NCI-H2171 (cell line): ENCODE measurements at regions not wholly inside any gene's neighbourhood (a gene's known extent, or its start where the extent isn't known, plus 50 kb on each side); places are given as distances from the start of the nearest gene placed in this dataset.

Source experiments
- DNase-seq: peaks from one replicate; lab custom pipeline; 2025; lab: John Stamatoyannopoulos, UW

DNA sequence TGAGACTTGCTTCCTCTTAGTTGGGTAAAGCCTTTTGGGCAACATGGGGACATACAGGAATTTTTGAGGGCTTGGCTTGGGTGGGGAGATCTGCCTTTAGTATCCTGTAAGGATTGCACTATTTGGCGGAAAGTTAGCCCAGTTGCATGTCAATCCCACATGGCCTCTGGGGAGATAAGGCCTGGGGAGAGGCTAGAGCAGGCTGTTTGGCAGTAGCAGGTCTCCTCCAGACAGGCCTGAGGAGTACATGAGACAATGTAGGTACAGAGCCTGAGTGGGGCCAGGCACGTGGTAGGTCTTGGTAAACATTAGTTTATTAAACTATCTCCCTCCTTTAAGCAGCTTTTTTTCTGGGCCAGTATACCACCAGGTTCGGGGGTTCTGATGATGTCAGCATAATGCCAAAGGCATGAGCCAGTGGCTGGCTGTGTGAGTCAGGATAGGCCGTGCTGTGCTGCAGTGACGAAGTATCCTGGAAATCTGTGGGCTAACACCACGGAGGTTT, 147.9 kb downstream of the VEGFA start:
- no peak for DNase-seq

GRCh38 chr6:43916924-43917877, 147.2 kb downstream of the VEGFA start:
- DNase-seq, result no peak

- DNase-seq, result no peak
Observed at GRCh38 chr6:43915986-43916923, 146.2 kb downstream of the VEGFA start.

DNA sequence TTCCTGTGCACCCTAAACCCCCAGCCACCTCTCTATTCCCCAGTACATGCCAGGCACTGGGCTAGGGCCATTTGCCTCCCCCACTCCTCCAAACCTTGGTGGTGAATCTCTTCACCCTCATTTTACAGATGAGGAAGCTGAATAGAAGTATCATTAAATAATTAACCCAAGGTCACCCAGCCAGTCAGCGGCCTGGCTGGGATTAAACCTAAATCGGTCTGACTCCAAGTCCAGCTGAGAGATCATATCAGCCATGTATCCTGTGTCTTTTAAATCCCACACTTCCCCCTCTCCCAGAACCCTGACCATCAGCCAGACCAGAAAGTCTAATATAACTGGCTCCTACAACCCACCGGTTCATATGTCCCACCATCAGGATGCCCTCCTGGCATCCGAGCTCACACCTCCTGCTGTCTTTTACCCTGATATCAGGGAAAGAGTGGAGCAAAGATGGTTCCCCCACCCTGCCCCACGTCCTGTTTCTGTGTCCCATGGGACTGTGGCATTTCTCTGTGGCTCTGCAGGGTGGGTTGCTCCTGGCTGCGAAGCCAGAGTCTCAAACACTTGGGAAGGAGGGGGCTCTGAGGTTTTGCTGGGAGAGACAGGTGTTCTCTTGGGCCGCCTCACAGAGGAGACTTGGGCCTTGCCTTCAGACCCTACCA, 145.3 kb downstream of the VEGFA start:
- no peak for DNase-seq

- no peak for DNase-seq
Observed at GRCh38 chr6:43914272-43915147, 144.5 kb downstream of the VEGFA start.

DNA sequence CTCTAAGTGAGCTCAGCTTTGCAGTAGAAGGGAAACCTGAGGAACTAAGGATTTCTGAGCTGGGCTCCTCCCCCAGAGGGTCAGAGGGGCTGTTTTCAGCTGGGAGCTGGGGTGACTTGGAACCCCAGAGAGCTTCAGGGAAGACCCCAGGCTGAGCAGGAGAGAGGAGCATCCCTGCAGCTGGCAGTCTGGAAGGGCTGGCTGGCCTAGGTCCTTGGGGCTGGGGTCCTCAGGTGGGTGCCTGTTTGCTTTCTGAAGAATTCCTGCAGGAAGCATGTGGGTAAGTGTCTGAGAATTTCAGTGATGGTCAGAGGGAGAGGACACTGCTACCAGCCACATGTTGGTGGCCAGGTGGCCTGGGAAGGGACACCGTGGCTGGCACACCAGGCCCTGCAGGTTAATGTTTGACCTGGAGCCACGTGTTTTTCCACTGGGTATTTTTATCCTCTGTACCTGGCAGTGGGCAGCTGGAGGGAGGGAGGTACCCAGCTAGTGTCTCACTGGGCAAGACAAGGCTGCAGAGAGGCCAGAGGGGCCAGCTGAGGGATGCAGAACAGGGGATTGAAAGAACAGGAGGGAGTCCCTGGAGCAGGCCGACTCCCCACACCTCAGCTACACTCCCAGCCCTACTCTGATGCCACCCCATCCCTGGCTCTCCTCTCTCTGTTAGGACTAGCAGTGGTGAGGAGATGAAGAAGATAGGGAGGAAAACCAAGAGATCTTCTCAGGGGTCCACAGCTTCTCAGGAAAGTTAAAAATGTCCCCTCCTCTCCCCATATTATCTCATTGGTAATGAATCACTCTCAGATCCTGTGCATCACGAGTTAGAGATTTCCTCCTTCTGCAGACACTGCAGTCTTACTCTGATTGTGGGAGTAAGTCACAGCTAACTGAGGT, 143.6 kb downstream of the VEGFA start:
- no peak for DNase-seq

DNA sequence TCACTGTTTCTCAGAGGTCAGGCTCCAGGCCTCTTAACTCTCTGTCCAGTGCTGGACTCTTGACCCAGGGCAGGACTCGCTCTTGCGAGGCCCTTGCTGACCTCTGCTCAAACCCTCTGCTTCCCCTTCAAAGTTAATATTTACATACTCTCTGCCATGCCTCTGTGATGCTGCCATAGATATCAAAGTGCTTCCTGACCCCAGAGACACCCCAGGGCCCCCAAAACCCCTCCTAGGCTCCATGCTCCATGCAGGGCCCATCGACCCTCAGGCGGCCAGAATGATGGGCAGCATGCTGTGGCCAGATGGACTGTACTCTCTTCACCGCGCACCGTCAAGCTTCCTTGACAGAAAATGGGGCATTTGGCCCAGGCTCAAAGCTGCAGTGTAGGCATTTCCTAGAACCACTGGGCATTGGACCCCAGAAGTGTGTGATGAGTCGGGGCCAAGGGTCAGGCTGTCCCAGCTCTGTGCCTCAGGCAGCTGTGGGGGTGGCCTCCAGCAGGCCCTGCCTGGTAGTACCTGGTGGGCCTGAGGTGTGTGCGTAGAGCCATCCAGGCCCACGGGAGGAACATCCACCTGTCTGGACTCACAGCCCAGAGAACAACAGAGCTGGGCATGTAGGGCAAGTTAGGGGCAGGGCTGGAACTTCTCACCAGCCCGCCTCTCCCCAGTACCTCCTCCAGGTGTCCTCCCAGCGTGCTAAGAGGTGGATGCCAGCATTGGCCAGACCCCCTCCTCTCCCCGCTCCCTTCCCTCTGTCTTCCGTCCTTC, 142.8 kb downstream of the VEGFA start:
- no peak for DNase-seq

DNA sequence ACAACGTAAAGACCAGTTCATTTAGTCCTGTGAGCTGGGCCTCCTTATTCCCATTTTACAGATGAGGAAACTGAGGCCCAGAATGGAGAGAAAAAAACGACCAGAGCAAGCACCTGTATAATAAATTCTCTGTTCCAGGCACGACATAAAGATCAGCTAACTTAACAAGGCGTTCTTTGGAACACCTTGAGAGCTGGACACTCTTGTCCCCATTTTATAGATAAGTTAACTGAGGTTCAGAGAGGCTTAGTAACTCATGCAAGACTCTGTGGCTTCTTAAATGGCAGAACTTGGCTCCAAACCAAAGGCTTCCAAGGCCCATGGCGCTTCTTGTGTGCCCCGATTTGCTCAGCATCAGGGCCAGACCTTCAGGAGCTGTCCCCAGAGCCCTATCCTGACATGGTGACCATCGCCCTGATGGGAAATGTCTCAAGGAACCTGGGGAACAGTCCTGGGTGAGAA, 142.1 kb downstream of the VEGFA start:
- DNase-seq, result no peak

DNA sequence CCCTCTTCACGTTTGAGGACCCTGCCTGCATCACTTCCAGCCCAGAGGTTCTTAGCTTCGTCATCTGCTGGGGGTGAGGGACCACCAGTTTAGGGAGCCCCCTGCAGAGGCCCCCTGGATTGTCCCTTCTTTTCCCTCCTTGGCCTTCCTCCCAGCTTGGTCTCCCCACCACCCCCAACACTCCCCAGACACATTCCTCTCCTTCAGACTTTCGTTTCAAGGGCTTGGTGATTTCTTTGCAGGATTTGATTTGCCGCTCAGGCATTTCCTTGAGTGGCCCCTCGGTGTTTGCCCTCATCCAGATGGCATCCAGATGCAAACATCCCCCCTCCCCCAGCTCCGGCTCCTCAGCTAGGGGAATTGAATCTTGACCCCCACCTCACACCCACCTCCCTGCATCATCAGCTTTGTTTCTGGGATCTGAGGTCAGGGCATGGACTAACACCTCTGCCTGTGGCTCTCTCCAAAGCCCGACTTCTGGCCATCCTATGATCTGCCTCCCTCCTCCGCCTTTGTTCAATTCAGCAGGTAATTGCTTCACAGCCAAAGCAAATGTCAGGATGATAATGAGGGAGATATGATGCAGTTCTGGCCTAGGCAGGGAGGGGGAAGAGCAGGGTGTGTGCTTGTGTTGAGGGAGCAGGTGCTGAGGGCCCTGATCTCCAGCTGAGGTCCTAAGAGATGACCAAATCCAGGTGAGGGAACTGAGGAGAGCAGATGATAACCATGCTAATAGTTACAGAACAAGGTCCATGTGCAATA, 141.5 kb downstream of the VEGFA start:
- no peak for DNase-seq

- DNase-seq, result no peak
Observed at GRCh38 chr6:43910638-43911353, 140.8 kb downstream of the VEGFA start.

DNA sequence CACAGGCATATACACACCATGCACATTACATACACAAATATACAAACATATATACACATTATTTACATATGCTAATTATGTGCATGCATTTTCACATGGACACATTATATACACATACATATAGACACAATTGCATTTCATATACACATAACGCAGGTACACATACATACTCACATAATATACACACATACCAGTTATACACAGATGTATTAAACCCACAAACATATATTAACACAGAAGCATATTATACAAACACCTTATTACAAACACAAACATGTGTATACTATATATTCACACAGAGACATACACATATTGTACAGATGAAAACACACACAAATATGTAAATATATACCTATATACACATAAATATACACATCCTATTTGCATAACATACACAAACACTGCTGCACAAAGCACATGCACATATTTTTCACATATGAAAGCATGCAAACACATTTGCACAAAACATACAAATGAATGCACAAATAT, 140.2 kb downstream of the VEGFA start:
- no peak for DNase-seq

- DNase-seq, result no peak
Observed at GRCh38 chr6:43909474-43910148, 139.6 kb downstream of the VEGFA start.

DNA sequence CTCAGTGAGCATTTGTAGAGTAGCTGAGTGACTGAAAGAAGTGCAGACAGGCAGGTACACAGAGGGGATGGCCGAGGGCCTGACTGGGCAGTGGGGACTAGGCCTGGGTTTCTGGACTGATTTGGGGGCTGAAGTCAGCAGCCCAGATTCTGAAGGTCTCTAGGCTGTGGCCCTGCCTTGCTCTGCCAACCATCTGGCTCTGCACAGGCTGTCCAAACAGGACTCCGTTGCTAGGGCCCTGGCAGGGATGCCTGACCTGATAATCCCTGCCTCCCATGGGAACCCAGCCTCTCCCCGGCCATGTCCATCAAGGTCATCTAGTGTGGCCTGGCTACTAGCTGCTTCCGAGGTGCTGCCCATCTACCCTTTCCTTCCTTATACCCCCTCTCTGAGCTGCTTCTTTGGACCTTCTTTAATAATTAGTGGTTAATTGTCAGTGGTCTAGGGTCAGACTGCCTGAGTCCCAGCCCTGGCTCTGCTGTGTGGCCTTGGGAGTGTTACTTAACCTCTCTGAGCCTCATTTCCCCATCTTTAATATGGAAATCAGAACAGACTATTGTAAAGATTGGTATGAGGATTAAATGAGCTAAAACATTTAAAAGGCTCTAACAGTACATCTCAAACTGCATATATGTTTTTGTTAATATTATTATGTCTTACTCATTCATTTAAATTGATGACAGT, 137.9 kb downstream of the VEGFA start:
- DNase-seq, result no peak

DNA sequence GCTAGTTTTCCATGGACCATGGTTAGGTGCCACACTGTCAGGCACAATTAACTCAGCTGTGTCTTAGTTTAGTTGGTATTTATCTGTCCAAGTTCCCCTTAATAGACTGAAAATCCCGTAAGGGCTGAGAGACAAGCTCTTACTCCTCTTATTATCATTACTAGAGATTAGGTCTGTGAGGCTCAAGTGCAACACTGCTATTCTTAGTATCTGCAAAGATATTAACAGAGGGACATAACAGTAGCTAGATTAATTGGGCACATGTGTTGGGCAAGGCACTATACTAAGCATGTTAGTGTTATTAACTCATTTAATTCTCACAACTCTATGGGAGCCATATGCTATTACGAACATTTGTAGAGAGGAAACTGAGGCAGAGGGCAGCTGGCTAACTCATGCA, 137.3 kb downstream of the VEGFA start:
- no peak for DNase-seq

GRCh38 chr6:43904311-43905123, 134.5 kb downstream of the VEGFA start:
- no peak for DNase-seq
